HG02571 (cell line): ENCODE measurements at regions not wholly inside any gene's neighbourhood (a gene's known extent, or its start where the extent isn't known, plus 50 kb on each side); places are given as distances from the start of the nearest gene placed in this dataset.
A peak's percentile ranks its signal among the peaks of the same experiment; 100 is the strongest.

Experiments used
- ATAC-seq: cut with Tn5 transposase; IDR thresholded peaks from one replicate; pipeline ENCODE4 v1.9.1; 2021; ENCODE audit warnings: mild to moderate bottlenecking, moderate library complexity; ENCODE audit not compliant: unreplicated experiment

- no peak for ATAC-seq
Measured at GRCh38 chr2:55973673-55974072, 50.1 kb upstream of the EFEMP1 start.

- ATAC-seq, result no peak
Measured at GRCh38 chr2:55976681-55977080, 53.1 kb upstream of the EFEMP1 start.

GRCh38 chr2:55985406-55985805, 61.8 kb upstream of the EFEMP1 start:
- ATAC-seq, result peak; percentile 75

- ATAC-seq, result no peak
Measured at GRCh38 chr2:55986001-55986400, 62.4 kb upstream of the EFEMP1 start.

- no peak for ATAC-seq
Measured at GRCh38 chr2:55986700-55987440, 63.3 kb upstream of the EFEMP1 start.

GRCh38 chr2:55989405-55989804, 65.8 kb upstream of the EFEMP1 start:
- no peak for ATAC-seq

GRCh38 chr2:55992455-55992854, 68.9 kb upstream of the EFEMP1 start:
- ATAC-seq, result no peak

GRCh38 chr2:55993685-55994084, 70.1 kb upstream of the EFEMP1 start:
- ATAC-seq, result no peak

GRCh38 chr2:55995211-55995610, 71.6 kb upstream of the EFEMP1 start:
- no peak for ATAC-seq

GRCh38 chr2:55995902-55996301, 72.3 kb upstream of the EFEMP1 start:
- no peak for ATAC-seq

- ATAC-seq, result no peak
Measured at GRCh38 chr2:55999231-55999630, 75.6 kb upstream of the EFEMP1 start.

GRCh38 chr2:55999790-56000189, 76.2 kb upstream of the EFEMP1 start:
- ATAC-seq, result no peak

- no peak for ATAC-seq
Measured at GRCh38 chr2:56001947-56002346, 78.4 kb upstream of the EFEMP1 start.

- ATAC-seq, result no peak
Measured at GRCh38 chr2:56008661-56009431, 85.3 kb upstream of the EFEMP1 start.

- ATAC-seq, result no peak
Measured at GRCh38 chr2:56009758-56010458, 86.3 kb upstream of the EFEMP1 start.

GRCh38 chr2:56011624-56012023, 88.0 kb upstream of the EFEMP1 start:
- ATAC-seq, result no peak

GRCh38 chr2:56012221-56012765, 88.7 kb upstream of the EFEMP1 start:
- no peak for ATAC-seq

GRCh38 chr2:56013475-56013874, 89.9 kb upstream of the EFEMP1 start:
- no peak for ATAC-seq

GRCh38 chr2:56014046-56014730, 90.6 kb upstream of the EFEMP1 start:
- ATAC-seq, result no peak

- ATAC-seq, result no peak
Measured at GRCh38 chr2:56015711-56016115, 92.1 kb upstream of the EFEMP1 start.

GRCh38 chr2:56017784-56018183, 94.2 kb upstream of the EFEMP1 start:
- ATAC-seq, result no peak
